RWPE1 (cell line): ENCODE measurements at regions not wholly inside any gene's neighbourhood (a gene's known extent, or its start where the extent isn't known, plus 50 kb on each side); places are given as distances from the start of the nearest gene placed in this dataset.

Experiments used
- CTCF ChIA-PET: fragments of 350-600 bp; sonication (Branson Sonifier 250); formaldehyde crosslinking; extraction: SDS; loops from one replicate; lab custom pipeline; 2021; lab: Yijun Ruan, JAX
- POLR2A ChIA-PET: fragments of 400-600 bp; formaldehyde crosslinking; extraction: SDS; loops from one replicate; lab custom pipeline; 2020; ENCODE audit warnings: antibody characterized with exemption; ENCODE audit not compliant: low non-redundant PET; lab: Yijun Ruan, JAX
- DNase-seq: peaks from one replicate; pipeline ENCODE4 v3.0.0; 2012; ENCODE audit warnings: low spot score
- H3K27ac ChIP-seq: fragments of 450-650 bp; 2 replicates; pipeline ENCODE4 v1.5.1; 2017
- CTCF ChIP-seq: fragments of 450-650 bp; conservative IDR thresholded peaks from 2 replicates; pipeline ENCODE4 v1.5.1; 2017; ENCODE audit warnings: low read depth, mild to moderate bottlenecking

GRCh38 chr13:100892981-100893380 is 218.4 kb upstream of the TMTC4 start:
- no peak overlapping the region for H3K27ac ChIP-seq
- ChIA-PET CTCF (interaction anchor here (0.6 kb wide), 1 partner anchor 63 kb away, joined by 6 read pairs; no protein-coding TSS in a partner anchor), POLR2A (no interaction called here)
- DNase-seq = no peak
- TF ChIP-seq CTCF = no peak

GRCh38 chr13:100890645-100891044 is 216.1 kb upstream of the TMTC4 start:
- H3K27ac ChIP-seq = no peak overlapping the region
- ChIA-PET CTCF (no interaction called here), POLR2A (no interaction called here)
- TF ChIP-seq CTCF = no peak
- no peak for DNase-seq

GRCh38 chr13:100887729-100888151 is 213.1 kb upstream of the TMTC4 start:
- POLR2A ChIA-PET = no interaction called here
- peak; percentile 2 for DNase-seq
- CTCF ChIA-PET = no interaction called here
- no peak overlapping the region for H3K27ac ChIP-seq
- no peak for TF ChIP-seq CTCF

- DNase-seq = no peak
- H3K27ac ChIP-seq = no peak overlapping the region
- POLR2A ChIA-PET = no interaction called here
- TF ChIP-seq CTCF = no peak
- CTCF ChIA-PET = no interaction called here
These were observed 208.9 kb upstream of the TMTC4 start for GRCh38 chr13:100883453-100883852.

- POLR2A ChIA-PET = no interaction called here
- DNase-seq = no peak
- CTCF ChIA-PET = no interaction called here
- no peak for TF ChIP-seq CTCF
- H3K27ac ChIP-seq = no peak overlapping the region
These were observed 206.8 kb upstream of the TMTC4 start for GRCh38 chr13:100881291-100881864.

GRCh38 chr13:100880166-100880565 is 205.6 kb upstream of the TMTC4 start:
- DNase-seq = no peak
- H3K27ac ChIP-seq = no peak overlapping the region
- no peak for TF ChIP-seq CTCF
- CTCF ChIA-PET = no interaction called here
- POLR2A ChIA-PET = no interaction called here
